ENCODE measurements at regions not wholly inside any gene's neighbourhood (a gene's known extent, or its start where the extent isn't known, plus 50 kb on each side); places are given as distances from the start of the nearest gene placed in this dataset.

DNA sequence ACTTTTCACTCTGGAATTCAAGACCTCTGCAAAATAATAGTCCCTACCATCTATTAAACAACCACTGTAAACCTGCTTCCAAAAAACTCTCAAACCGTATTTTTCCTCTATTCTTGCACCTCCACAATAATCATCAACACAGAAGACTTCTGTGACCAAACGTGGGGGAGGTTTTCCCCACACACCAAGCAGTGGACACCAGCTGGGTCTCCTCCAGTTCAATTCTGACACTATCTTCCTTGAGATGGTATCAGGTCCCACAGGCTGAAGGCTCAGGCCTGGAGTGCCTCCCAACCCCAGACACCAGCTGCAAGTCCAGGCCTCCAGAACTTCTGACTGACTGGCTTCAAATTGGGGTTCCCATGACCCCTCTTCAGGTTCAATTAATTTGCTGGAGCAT lies 89.6 kb upstream of the RAP2B start:
- no peak for DNase-seq (ENCODE audit: low spot score)

DNA sequence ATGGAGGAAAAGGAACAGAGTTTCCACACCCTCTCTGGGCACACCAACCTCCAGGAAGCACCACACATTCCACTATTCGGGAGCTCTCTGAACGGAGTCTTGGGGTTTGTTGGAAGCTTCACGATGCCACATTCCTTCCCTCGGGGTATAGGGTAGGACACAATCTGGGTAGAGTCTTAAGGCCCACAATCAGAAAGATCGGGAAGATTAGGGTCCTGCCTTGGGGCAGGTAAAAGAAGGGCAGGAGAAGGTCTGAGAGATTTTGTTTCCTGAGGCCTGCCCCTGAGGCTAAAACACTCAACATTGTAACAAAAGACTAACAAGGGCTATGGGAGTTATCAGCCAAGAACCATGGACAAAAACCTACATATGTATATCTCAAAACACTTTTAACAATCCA lies 89.2 kb upstream of the RAP2B start:
- no peak for DNase-seq (ENCODE audit: low spot score)

DNA sequence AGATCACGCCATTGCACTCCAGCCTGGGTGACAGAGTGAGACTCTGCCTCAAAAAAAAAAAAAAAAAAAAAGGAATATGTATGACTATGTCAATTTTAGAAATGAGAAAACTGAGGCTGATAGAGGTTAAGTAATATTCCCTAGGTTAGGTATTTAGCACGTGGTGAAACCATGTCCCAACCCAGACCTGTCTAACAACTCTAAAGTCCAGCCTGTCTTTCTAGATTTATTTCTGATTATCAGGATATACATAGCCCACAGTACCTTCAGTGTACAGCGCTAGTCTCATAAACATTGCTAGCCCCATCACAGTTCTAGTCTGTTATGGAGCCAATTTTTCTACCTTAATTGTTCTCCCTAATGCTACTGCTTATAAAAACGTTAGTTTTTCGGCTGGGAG lies 88.4 kb upstream of the RAP2B start:
- no peak for DNase-seq (ENCODE audit: low spot score)

DNA sequence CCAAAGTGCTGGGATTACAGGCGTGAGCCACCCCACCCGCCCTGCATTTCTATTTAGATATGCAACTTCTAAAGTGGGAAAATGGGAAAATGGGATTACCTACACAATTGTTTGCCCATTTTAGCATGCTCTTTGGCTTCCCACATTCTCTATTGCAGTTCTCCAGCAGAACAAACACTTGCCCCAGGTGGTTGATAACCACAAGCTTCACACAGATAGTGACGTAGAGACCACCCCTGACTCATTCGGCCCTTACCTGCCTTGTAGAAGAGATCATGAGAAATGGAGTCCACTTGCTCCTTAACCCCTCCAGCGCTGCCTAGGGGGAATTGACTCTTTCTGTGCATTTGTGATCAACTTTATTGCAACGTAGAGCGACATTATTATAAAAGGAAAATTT lies 83.2 kb upstream of the RAP2B start:
- no peak for DNase-seq (ENCODE audit: low spot score)

DNA sequence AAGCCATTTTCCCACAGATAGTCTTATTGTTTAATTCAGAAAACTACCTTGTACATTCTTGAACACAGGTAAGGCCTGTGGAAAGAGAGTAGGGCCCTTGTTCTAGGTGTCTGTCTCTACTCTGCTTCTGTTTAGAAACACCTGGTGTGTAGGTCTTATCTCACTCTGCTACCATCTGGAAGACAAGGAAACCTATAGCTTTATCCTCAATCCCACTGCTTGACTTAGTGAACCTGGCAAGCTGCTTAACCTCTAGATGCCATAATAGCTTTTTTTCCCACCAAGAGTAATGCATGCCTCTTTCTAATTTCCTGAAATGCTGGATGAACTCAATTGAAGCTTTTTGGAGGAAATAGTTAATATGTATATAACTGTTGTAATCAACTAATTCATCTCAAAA lies 82.6 kb upstream of the RAP2B start:
- DNase-seq (ENCODE audit: low spot score) = no peak

DNA sequence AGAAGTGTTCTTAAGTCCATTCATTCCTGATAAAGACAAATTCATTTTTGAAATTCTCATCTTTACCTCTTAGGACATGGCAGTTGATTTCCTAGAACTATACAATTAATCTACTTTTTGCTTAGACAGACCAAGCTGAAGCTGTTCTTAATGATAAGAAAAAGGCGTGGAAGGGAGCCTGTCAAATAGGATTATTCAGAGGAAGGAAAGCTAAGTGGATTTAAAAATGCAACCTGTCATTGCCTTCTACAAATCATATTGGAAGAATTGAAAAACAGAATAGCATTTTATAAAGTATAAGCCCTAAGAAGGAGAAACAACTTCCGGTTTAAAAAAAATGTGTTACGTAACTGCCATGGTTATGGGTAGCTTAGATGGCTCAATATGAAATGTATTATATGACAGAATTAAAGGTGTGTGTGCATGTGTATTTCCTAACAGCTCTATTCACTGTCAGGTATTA lies 81.2 kb upstream of the RAP2B start:
- no peak for DNase-seq (ENCODE audit: low spot score)

DNA sequence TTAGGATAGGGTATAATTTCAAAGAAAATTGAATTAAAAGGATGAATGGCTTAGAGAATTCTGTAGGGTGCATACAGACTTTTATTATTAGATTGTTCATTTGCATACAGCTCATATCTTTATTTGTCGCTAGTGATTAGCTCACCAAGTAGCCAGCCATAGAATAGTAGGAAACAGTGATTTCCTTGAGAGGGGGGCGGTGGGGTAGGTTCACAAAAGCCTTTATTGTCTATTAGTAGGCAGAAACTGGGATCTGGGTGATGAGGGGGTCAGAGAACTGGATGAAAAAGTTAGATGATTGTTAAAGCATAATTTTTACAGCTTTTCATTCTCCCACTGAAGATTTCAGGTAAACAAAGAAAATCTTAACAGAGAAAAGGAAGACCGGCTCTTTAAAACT lies 77.6 kb upstream of the RAP2B start:
- no peak for DNase-seq (ENCODE audit: low spot score)

DNA sequence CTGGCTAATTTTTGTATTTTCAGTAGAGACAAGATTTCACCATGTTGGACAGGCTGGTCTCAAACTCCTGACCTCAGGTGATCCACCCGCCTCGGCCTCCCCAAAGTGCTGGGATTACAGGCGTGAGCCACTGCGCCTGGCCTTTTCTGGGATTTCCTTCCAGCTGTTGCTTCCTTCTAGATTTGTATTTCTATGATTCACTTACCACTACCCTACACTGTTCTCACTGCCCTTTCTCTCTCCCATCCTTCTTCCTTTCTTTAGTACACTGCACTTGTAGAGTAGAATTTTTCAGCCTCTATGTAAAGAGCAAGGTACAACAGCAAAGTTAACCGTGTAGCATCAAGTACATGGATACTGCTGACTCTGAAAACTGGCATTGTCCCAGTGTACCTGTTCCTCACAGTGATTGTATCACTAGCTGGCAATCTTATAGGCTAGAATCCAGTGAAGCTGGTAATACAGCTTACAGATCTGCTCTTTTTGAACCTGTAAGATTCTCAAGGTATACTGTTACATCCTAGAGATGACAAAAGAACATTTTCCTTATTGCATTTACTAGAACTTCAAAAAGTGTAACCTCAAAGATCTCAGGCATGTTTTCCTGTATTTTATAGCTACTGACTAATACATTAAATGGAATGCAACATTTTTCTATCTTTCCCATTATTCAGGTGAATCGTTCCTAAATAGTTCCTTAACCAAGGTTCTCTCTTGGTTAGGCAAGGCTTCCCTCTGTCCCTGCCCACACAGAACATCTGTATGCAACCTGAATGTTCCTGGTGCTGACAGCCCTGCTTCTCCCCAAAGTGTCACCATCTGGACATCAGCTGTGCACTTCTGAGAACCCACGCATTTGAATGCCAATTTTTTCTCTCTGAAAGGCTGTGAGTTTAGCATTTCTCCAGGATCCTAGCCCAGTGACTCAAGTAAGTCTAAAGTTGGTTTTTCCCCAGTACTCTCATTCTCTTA lies 74.1 kb upstream of the RAP2B start:
- no peak for DNase-seq (ENCODE audit: low spot score)

DNA sequence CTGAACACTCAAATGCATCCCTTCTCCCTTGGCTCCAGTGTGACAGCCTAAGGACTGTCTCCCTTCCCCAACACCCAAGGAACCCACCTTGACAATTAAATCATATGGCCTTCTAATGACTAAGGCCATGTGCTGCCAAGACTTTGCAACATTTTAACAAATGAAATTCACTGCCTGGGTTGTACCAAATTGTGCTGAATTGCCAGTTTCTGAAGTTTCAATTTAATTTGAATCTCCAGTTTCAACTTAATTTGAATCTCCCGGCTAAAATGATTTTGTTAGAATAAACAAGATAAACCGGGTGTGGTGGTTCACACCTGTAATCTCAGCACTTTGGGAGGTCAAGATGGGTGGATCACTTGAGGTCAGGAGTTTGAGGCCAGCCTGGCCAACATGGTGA lies 72.4 kb upstream of the RAP2B start:
- DNase-seq (ENCODE audit: low spot score) = no peak

DNA sequence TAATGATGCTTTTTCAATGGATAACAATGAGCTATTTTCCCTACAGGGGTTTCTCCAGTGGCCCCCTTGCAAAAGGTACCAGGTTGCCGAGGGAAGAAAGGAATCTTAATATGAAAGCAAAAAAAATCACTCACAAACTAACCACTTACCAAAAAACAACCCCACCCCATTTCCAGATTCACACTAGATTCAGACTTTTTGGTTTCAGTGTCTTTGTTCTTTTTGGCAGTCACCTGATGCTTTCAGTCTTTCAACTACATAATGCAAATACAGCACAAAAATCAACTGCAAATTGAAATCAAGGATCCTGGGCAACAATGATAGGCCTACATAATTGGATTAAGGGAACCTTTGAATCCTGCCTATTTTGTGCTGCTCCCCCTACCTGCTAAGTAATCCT lies 71.1 kb upstream of the RAP2B start:
- DNase-seq (ENCODE audit: low spot score) = no peak

DNA sequence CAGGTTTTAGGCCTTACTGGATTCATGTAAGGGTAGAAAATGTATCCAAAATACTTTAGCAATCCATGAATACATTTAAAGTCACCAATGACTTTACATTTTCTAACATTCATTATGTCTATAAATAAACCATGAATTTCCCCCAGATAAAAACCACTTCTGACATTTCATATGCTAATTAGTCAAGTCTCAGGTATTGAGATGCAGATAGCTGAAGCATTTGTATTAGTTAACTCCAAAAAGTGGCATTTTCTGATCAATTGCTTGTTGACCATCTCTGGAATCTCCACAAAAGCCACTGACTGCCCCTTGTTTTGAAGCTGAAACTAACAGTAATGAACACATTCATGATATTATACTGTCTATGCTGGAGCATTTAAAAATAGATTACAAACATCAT lies 68.4 kb upstream of the RAP2B start:
- no peak for DNase-seq (ENCODE audit: low spot score)

DNA sequence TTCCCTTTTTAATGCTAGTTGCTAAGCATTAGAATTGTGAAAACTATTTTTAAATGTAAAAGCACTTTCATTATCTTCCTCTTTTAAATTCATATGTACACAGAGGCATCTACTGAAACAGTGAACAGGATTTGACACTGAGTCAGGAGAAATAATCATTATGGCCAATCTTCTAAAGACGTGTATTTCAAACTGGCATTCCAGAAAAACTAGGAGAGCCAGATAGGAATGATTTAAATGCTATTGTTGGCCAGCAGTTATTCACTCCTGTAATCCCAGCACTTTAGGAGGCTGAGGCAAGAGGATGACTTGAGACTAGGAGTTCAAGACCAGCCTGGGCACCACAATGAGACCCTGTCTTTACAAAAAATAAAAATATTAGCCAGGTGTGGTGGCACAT lies 67.6 kb upstream of the RAP2B start:
- no peak for DNase-seq (ENCODE audit: low spot score)

DNA sequence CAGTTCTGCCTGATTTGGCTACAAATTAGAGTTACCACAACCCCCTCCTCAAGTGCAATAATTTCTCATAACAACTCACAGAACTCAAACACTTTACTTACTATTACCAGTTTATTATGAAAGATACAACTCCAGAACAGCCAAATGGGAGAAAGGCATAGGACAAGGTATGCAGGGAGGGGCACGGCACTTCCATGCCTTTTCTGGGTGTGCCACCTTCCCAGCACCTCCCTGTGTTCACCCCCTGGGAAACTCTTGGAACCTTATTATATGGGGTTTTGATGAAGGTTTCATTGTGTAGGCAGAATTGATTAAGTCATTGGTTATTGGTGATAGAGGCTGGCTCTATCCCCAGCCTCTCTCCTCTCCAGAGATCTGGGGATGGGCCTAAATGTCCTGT lies 66.6 kb upstream of the RAP2B start:
- DNase-seq (ENCODE audit: low spot score) = no peak

DNA sequence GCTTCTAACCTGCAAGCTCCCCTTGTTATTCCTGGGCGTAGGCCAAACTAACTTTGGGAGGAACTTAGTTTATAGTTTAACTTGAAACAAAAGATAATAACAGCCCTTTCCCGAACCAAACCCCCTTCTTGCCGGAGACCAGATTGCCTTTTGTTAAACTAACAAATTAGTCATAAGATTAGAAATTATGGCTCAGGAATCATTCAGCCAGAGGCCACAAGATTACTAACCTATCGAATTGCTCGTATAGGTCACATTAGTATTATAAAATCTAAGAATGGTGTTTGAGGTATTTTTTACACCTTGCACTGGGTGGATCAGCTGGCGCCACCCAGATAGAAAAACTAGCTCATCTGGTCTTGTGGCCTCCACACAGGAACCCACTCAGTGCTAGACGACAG lies 65.3 kb upstream of the RAP2B start:
- no peak for DNase-seq (ENCODE audit: low spot score)

DNA sequence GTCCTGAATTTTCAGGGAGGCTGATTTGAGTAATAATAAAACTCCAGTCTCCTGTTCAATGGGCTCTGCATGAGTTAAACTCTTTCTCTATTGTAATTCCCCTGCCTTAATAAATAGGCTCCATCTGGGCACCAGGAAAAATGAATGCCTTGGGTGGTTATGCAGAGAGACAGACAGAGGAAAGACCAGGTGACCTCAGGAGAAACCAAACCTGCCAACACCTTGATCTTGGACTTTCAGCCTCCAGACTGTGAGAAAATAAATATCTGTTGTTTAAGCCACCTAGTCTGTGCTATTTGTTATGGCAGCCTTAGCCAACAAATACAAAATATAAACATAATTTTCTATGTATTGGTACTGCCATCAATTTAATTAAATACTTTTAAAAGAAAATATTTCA lies 64.8 kb upstream of the RAP2B start:
- no peak for DNase-seq (ENCODE audit: low spot score)

DNA sequence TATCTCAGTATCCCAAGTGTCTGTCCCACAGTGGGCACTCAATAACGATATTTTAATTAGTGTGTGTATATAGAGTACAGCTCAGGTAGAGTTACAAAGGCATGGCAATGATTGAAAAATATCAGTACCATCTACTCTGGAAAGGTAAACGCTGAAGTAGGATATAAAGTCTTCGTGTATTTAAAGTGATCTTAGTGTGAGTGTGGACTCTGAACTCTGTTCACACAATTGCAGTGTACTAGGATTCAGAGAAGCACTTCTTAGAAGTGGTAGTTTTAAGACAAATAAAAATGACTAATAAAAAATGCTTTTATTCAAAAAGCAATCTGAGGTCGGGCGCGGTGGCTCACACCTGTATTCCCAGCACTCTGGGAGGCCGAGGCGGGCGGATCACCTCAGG lies 62.9 kb upstream of the RAP2B start:
- no peak for DNase-seq (ENCODE audit: low spot score)

DNA sequence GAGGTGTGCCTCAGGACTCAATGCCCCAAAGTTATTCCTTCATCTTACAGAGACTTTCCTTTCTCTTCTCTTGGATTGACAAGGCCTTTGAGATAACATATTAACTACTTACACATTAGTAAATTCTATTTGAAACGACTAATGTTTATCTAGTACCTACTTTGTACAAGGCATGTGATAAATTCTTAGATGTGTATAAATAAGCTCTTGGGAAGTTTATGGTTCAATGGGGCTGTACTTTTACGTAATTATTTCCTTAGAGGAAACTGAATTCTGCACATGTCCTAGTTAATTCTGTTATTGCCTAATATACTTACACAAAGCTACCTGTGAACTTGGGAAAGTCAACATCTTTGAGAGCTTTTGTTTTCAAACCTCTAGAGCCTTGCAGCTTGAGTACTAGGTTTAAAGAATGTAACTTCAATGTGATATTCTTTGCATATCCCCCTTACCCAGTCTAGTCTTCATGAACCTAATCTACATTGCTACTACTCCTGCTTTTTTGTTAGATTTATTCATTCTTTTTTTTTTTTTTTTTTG lies 58.5 kb upstream of the RAP2B start:
- no peak for DNase-seq (ENCODE audit: low spot score)

DNA sequence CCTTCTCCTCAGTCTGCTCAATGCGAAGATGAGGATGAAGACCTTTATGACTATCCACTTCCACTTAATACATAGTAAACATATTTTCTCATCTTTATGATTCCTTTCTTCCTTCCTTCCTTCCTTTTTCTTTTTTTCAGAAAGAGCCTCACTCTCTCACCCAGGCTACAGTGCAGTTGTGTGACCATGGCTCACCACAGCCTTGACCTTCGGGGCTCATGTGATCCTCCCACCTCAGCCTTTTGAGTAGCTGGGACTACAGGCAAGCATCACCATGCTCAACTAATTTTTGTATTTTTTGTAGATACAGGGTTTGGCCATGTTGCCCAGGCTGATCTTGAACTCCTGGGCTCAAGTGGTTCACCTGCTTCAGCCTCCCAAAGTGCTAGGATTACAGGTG lies 52.0 kb upstream of the RAP2B start:
- no peak for DNase-seq (ENCODE audit: low spot score)

DNA sequence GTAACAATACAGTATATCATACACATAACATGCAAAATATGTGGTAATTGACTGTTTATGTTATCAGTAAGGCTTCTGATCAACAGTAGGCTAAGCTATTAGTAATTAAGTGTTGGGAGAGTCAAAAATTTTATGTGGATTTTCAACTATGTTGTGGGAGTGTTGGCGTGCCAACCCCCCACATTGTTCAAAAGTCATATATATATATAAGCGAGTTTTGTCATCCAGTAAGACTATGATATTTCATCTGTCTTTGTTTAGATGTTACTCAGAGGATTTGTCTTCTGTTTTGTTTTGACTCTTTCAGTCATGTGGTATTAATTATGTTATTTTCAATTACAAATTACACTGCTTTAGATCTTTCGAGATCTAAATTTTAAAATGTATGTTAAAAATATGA lies 51.0 kb upstream of the RAP2B start:
- DNase-seq (ENCODE audit: low spot score) = no peak
